ENCODE measurements at regions not wholly inside any gene's neighbourhood (a gene's known extent, or its start where the extent isn't known, plus 50 kb on each side); places are given as distances from the start of the nearest gene placed in this dataset.
A peak's percentile ranks its signal among the peaks of the same experiment; 100 is the strongest.

- DNase-seq = no peak
Measured at GRCh38 chrX:88526385-88526784, 220.6 kb upstream of the CPXCR1 start.

DNA sequence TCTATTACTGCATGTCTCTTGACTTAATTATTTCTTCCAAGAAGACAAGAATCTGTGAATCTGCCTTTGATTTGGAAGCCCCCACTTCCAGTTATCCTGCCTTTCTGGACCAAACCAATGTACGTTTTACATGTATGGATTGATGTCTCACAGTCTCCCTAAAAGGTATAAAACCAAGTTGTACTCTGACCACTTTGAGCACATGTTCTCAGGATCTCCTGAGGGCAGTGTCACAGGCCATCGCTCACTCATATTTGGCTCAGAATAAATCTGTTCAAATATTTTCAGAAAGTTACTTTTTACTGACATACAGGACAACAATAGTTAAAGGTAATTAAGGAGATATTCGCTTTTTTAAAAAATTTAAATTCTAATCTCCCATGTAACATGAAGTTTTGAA is 188.6 kb upstream of the CPXCR1 start:
- no peak for DNase-seq

DNA sequence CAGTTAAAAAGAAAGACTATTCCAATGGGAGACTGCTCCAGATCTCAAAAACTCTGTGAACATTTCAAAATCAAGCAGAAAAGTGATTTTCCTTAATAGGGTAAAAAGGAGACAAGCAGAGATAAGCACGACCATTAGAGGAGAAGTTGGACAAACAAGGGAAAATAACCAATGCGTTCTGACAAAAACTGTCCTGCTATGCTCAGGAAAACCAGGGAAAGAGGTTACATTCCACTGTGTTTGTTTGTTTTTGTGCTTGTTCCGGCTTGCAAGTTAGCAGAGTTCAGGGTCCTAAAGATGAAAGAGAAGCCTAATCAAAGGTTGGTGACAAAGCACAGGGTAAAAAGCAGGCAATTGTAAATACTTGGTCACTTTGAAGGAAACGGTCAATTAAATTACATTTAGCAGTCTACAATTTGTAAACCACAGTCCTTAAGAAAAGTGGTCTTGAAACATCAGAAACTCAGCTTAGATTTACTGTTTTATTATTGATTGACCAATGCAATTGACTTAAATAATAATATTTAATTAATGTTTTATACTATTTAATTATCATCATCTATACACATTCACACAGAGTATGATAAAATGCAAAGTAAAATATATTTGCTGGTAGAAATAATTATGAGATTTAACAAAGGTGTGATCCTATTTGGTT is 186.2 kb upstream of the CPXCR1 start:
- DNase-seq = no peak

DNA sequence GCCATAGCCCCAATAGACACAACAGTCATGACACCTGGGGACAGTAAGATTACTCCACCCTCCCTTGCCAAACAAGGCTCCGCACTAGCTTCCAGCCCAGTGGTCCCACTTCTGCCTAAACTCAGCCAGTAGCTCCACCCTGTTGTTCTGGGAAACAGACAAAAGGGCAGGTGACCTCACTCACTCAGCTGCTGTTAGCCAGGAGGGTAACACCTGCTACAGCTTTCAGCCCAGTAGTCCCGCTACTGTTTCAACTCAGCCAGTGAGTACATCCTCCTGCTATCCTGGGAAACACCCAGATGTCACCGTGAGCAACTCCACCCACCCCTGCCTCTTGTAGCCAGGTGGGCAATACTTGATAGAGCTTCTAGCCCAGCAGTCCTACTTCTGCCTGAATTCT is 162.7 kb upstream of the CPXCR1 start:
- peak; percentile 0 to 4 for DNase-seq

- DNase-seq = no peak
Measured at GRCh38 chrX:88586317-88586716, 160.7 kb upstream of the CPXCR1 start.

DNA sequence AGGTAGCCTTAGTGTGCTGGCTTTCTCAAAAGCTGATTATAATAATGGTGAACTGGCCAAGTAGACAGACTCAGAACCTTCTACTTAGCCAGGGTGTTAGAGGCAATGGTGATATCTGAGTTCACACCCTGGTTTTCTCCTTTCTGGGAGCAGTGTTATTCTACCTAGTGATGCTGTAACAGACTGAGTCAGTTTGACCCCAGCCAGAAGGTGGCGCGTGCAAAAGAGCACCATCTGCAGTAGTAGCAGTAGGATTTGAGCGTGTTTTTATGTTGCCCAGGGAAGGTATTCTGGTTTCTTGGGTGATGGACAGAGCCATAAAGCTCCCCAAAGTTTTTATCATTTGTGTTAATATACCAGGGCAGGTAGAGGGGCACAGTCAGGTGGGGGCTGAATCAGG is 143.8 kb upstream of the CPXCR1 start:
- DNase-seq = no peak

DNA sequence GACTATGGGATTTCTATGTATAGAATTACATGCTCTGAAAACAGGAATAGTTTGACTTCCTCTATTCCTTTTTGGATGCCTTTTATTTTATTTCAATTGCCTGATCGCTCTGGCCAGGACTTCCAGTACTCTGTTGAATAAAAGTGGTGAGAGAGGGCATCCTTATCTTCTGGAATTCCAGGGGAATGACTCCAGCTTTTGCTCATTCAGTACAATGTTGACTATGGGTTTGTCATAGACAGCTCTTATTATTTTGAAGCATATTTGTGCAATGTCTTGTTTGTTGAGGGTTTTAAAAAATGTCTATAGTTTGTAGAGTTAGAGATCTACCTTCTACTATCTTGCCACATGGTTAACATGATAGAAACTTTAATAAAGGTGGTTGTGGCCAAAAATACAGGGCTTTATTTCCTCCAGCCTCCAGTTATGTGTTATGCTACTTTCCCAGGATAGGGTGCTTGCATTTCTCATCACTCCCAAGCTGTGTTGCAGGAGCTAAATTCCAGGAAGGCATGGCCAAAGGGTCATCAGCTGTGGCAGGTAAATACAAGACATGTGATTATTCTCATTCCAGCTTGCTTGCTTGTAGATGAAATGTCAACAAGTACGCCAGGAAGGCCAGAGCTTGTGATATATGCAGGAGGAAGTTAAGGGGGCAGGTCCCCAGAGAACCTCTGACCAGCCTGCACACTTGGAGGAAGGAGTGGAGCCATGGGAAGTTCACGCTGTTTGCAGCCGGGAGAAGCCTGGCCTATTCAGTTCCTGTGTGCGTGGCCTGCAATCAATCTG is 142.4 kb upstream of the CPXCR1 start:
- DNase-seq = no peak

DNA sequence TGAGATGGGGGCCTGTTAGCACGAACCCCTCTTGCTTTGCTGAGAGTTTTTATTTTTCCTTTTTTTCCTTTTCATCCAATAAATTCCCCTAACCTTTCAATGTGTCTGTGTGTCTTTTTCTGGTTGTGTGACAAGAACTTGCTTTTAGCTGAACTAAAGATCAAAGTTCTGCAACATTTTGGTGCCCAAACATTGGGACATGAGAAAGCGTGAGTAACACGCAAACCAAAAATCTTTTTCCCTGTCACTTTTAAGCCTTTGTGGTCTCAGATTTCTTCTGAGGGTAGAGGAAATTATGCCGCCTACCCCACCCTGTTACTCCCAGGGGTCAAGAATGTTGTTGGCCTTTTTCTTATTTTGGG is 141.8 kb upstream of the CPXCR1 start:
- DNase-seq = no peak

GRCh38 chrX:88612870-88613329 is 134.1 kb upstream of the CPXCR1 start:
- DNase-seq = no peak

DNA sequence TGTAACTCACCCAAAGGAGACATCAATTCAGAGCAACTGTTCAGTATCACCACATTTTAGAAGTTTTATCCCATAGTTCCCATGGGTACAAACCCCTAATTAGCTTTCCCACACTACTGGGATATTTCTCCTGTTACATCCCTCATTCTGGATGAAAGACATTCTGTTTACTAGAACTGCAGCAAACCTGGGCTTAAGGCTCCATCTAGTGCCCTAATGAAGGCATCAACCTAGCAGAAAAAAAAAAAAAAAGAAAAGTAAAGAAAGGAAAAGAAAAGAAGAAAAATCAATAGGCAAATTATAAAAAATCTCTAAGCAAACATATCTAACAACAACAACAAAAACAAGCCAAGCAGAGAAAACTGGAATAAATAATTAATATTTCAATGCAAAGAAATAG is 133.7 kb upstream of the CPXCR1 start:
- DNase-seq = peak in 1 of 2 experiments; percentile 0

- DNase-seq = no peak
Measured at GRCh38 chrX:88621278-88621677, 125.7 kb upstream of the CPXCR1 start.

DNA sequence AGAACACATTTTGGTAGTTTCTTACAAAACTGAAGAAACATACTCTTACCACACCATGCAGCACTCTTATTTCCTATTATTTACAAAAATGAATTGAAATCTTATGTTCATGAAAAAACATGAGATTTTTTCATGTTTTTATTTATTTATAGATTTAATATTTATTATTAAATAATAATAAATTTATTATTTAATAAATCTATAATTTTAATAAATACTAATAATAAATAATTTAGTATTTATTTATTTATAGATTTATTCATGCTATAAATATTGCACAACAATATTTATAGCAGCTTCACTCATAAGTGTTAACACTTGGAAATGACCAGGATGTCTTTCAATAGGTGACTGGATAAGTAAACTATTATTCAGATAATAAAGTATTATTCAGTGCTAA is 91.6 kb upstream of the CPXCR1 start:
- no peak for DNase-seq

DNA sequence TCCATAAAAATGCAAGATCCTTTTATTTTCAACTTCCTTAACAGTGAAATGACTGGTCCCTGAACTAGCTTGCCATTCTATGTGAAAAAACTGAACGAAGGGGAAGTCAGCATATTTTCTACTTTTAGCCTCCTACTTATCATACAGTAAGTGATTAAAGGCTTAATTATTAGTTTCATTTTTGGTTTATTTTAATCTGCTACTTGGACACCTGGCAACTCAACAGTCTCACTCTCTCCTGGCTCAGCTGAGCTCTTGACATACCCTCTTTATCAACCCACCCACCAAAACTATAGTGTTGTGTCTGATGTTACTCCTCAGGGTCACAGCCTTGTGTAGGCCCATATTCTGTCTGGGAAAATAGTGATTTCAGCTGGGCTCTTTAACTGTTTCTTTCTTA is 86.2 kb upstream of the CPXCR1 start:
- no peak for DNase-seq

DNA sequence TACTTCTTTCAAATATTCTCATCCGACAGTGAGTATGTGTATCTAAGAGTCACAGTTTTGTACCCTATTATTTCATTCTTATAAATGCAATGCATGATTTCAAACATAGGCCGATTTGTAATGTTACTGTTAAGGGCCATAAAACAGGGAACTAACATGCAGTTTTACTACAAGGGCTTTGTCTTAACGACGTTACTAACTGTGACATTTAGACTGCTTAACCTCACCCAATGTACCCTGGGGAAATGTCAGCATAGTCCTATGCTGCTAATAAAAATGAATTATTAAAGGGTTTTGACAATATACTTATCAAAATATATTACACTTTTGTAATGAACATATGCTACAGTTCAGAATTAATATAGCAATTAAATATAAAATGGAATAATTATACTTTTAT is 74.8 kb upstream of the CPXCR1 start:
- DNase-seq = no peak
